Right hindlimb (tissue), 1 donor: ENCODE measurements at regions not wholly inside any gene's neighbourhood (a gene's known extent, or its start where the extent isn't known, plus 50 kb on each side); places are given as distances from the start of the nearest gene placed in this dataset.

Source experiments
- DNase-seq: peaks from one replicate; pipeline ENCODE4 v3.0.0-alpha.2; 2018

- no peak for DNase-seq
These were observed 159.2 kb upstream of the LRIG3 start for GRCh38 chr12:59079472-59079871.

GRCh38 chr12:59079002-59079401 lies 158.7 kb upstream of the LRIG3 start:
- DNase-seq = no peak

GRCh38 chr12:59077575-59078426 lies 157.5 kb upstream of the LRIG3 start:
- DNase-seq = peak; percentile 83

GRCh38 chr12:59077153-59077552 lies 156.8 kb upstream of the LRIG3 start:
- no peak for DNase-seq

GRCh38 chr12:59076622-59077021 lies 156.3 kb upstream of the LRIG3 start:
- DNase-seq = no peak

- no peak for DNase-seq
These were observed 155.7 kb upstream of the LRIG3 start for GRCh38 chr12:59075968-59076490.

- no peak for DNase-seq
These were observed 154.8 kb upstream of the LRIG3 start for GRCh38 chr12:59075141-59075540.

GRCh38 chr12:59070322-59070933 lies 150.1 kb upstream of the LRIG3 start:
- DNase-seq = no peak

- no peak for DNase-seq
These were observed 149.2 kb upstream of the LRIG3 start for GRCh38 chr12:59069516-59069915.

- DNase-seq = no peak
These were observed 148.1 kb upstream of the LRIG3 start for GRCh38 chr12:59068436-59068835.

- DNase-seq = peak; percentile 56
These were observed 146.8 kb upstream of the LRIG3 start for GRCh38 chr12:59067083-59067482.

- no peak for DNase-seq
These were observed 146.1 kb upstream of the LRIG3 start for GRCh38 chr12:59066445-59066844.

- DNase-seq = peak; percentile 65
These were observed 139.0 kb upstream of the LRIG3 start for GRCh38 chr12:59059088-59059935.

- no peak for DNase-seq
These were observed 136.7 kb upstream of the LRIG3 start for GRCh38 chr12:59056966-59057365.

GRCh38 chr12:59055204-59055860 lies 135.0 kb upstream of the LRIG3 start:
- DNase-seq = no peak

GRCh38 chr12:59053266-59053899 lies 133.1 kb upstream of the LRIG3 start:
- peak; percentile 27 for DNase-seq

GRCh38 chr12:59046763-59047534 lies 126.6 kb upstream of the LRIG3 start:
- no peak for DNase-seq

- DNase-seq = no peak
These were observed 124.5 kb upstream of the LRIG3 start for GRCh38 chr12:59044791-59045190.

- DNase-seq = no peak
These were observed 121.2 kb upstream of the LRIG3 start for GRCh38 chr12:59041241-59042121.

GRCh38 chr12:59040656-59041055 lies 120.4 kb upstream of the LRIG3 start:
- peak; percentile 23 for DNase-seq
